Fibroblast of lung (primary cell): ENCODE measurements at regions not wholly inside any gene's neighbourhood (a gene's known extent, or its start where the extent isn't known, plus 50 kb on each side); places are given as distances from the start of the nearest gene placed in this dataset.

Experiments used
- DNase-seq, 2 donors: peaks; one replicate each; pipeline versions ENCODE4 v3.0.0 to v3.0.0-alpha.2; 2010; ENCODE audit warnings: low read depth in 2 of 2
- H2AFZ ChIP-seq: 2 replicates; pipeline ENCODE4 v1.5.1; 2012; ENCODE audit warnings: low read length, control low read depth, inconsistent platforms
- H3K27ac ChIP-seq: 2 replicates; pipeline ENCODE4 v1.5.1; 2011; ENCODE audit warnings: low read length, control low read depth; ENCODE audit not compliant: insufficient read depth
- H3K27me3 ChIP-seq: 2 replicates; pipeline ENCODE4 v1.5.1; 2011; ENCODE audit warnings: mild to moderate bottlenecking, low read length; ENCODE audit not compliant: control insufficient read depth, insufficient read depth
- H3K36me3 ChIP-seq: 2 replicates; pipeline ENCODE4 v1.5.1; 2011; ENCODE audit warnings: low read length; ENCODE audit not compliant: control insufficient read depth, insufficient read depth
- H3K4me1 ChIP-seq: 2 replicates; pipeline ENCODE4 v1.5.1; 2011; ENCODE audit warnings: low read length; ENCODE audit not compliant: control insufficient read depth, insufficient read depth; ENCODE audit errors: extremely low read depth
- H3K4me2 ChIP-seq: 2 replicates; pipeline ENCODE4 v1.5.1; 2011; ENCODE audit warnings: low read length, control low read depth; ENCODE audit not compliant: insufficient read depth; ENCODE audit errors: extremely low read depth
- H3K4me3 ChIP-seq, 4 experiments: fragments of 200-600 bp in 1 of 4; sonication (generic) in 1 of 4; replicated peaks in 1 of 4; 2 replicates each; pipeline ENCODE4 v1.5.1; 2011 to 2016; ENCODE audit warnings: low read length in 4 of 4, low read depth in 3 of 4, mild to moderate bottlenecking in 3 of 4, control low read depth in 2 of 4, inconsistent platforms in 1 of 4, mixed read lengths in 1 of 4; ENCODE audit not compliant: insufficient read depth in 1 of 4; ENCODE audit errors: control extremely low read depth in 1 of 4
- H3K79me2 ChIP-seq: 2 replicates; pipeline ENCODE4 v1.5.1; 2012; ENCODE audit warnings: mild to moderate bottlenecking, low read length, inconsistent platforms; ENCODE audit not compliant: control insufficient read depth, insufficient read depth
- H3K9ac ChIP-seq: 2 replicates; pipeline ENCODE4 v1.5.1; 2011; ENCODE audit warnings: mild to moderate bottlenecking, low read length, control low read depth; ENCODE audit not compliant: insufficient read depth
- H3K9me3 ChIP-seq: 2 replicates; pipeline ENCODE4 v1.5.1; 2012; ENCODE audit warnings: low read depth, low read length; ENCODE audit not compliant: control insufficient read depth, insufficient read depth
- H4K20me1 ChIP-seq: 2 replicates; pipeline ENCODE4 v1.5.1; 2011; ENCODE audit warnings: low read length; ENCODE audit not compliant: control insufficient read depth, insufficient read depth; ENCODE audit errors: extremely low read depth
- EZH2 ChIP-seq: IDR thresholded peaks from 2 replicates; pipeline ENCODE4 v1.5.1; 2012; ENCODE audit warnings: low read length, control low read depth, mild to moderate bottlenecking; ENCODE audit errors: missing control alignments
- TF ChIP-seq, protein P1 (sequence below), 2 donors: IDR thresholded peaks in 1 of 2; conservative IDR thresholded peaks in 1 of 2; 1 replicate in 1 of 2; 2 replicates in 1 of 2; pipeline ENCODE4 v1.5.1; 2011 to 2012; ENCODE audit warnings: low read length in 2 of 2, control low read depth in 1 of 2, inconsistent platforms in 1 of 2, low read depth in 1 of 2, mild to moderate bottlenecking in 1 of 2

DNA sequence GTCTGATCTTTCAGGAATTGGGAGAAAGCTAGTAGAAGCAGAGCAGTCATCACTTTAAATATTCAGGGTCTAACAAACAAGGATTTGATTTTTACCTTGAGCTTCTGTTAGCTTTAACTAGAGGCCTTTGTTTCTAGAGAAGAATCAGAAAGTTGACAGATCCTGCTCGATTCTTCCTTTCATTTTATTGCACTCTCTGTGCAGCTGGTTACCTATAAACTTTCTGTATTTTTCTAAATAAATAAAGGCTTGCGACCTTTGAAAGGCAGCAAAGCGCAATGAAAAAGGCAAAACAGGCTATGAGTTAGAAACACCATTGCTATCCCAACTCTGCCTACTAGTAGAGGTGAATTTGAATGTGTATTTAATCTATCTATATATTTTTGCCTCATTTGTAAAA lies 101.4 kb upstream of the NPY2R start:
- no peak for DNase-seq
- Histone ChIP-seq H3K9ac (no peak overlapping the region), H3K4me2 (no peak overlapping the region), H3K27me3 (no peaks in the 10 kb centered on the region), H2AFZ (no peak overlapping the region), H3K4me1 (no peaks in the 10 kb centered on the region), H3K9me3 (no peaks in the 10 kb centered on the region), H3K27ac (no peak overlapping the region), H3K36me3 (no peaks in the 10 kb centered on the region), H3K4me3 (no peak overlapping the region), H3K79me2 (no peaks in the 10 kb centered on the region), H4K20me1 (no peaks in the 10 kb centered on the region)
- TF ChIP-seq, protein P1, sequence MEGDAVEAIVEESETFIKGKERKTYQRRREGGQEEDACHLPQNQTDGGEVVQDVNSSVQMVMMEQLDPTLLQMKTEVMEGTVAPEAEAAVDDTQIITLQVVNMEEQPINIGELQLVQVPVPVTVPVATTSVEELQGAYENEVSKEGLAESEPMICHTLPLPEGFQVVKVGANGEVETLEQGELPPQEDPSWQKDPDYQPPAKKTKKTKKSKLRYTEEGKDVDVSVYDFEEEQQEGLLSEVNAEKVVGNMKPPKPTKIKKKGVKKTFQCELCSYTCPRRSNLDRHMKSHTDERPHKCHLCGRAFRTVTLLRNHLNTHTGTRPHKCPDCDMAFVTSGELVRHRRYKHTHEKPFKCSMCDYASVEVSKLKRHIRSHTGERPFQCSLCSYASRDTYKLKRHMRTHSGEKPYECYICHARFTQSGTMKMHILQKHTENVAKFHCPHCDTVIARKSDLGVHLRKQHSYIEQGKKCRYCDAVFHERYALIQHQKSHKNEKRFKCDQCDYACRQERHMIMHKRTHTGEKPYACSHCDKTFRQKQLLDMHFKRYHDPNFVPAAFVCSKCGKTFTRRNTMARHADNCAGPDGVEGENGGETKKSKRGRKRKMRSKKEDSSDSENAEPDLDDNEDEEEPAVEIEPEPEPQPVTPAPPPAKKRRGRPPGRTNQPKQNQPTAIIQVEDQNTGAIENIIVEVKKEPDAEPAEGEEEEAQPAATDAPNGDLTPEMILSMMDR (conservative IDR thresholded peaks at IDR 0.05 in 1 of 2, IDR thresholded peaks at IDR 0.05 in 1 of 2; ENCODE audit: low read depth in 1 of 2, low read length in 2 of 2) = no peak
- no peak for TF ChIP-seq EZH2

DNA sequence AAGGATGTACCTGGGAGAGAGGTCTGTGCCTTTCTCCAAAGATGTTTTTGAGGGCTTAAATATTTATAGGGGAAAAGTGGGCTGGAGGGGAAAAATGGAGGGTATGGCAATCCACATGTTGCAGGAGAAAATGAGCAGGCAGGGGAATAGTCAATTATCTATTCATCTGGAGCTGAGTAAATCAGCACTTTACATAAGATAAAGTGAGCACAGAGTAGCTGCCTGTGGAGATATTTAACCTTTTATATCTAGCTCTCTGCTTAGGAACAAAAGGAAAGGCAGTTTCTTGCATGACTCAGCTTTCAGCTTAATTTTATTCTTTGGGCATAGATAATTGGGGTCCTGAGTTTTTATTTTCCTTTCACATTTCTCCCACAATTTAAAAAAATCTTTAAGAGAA lies 93.6 kb upstream of the NPY2R start:
- Histone ChIP-seq H3K9ac (no peak overlapping the region), H4K20me1 (no peaks in the 10 kb centered on the region), H3K36me3 (no peaks in the 10 kb centered on the region), H3K4me2 (no peak overlapping the region), H3K27ac (no peak overlapping the region), H2AFZ (no peak overlapping the region), H3K4me1 (no peaks in the 10 kb centered on the region), H3K27me3 (no peaks in the 10 kb centered on the region), H3K4me3 (no peak overlapping the region), H3K9me3 (no peaks in the 10 kb centered on the region), H3K79me2 (no peaks in the 10 kb centered on the region)
- TF ChIP-seq EZH2 = no peak
- TF ChIP-seq, protein P1 (conservative IDR thresholded peaks at IDR 0.05 in 1 of 2, IDR thresholded peaks at IDR 0.05 in 1 of 2; ENCODE audit: low read depth in 1 of 2, low read length in 2 of 2) = no peak
- DNase-seq = no peak

DNA sequence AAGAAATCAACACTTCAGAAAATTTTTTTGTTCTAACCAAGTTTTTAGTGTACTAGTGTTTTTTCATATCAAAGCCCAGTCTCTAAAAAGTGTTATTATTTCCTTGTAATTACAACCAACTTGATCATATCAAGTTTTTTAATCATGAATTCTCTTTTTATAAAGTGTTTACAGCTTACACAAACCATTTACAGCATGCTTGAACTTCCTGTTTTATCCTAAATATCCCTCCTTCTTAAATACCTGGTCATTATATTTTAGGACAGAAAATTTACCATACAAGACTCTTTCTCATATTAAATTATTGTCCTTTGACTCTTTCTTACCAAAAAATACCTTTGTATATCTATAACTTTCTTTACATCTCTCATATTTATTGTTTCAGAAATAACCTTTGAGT lies 89.4 kb upstream of the NPY2R start:
- no peak for DNase-seq
- Histone ChIP-seq H3K9ac (no peak overlapping the region), H3K36me3 (no peaks in the 10 kb centered on the region), H3K4me3 (no peak overlapping the region), H3K4me2 (no peak overlapping the region), H3K27ac (no peak overlapping the region), H3K79me2 (no peaks in the 10 kb centered on the region), H3K4me1 (no peaks in the 10 kb centered on the region), H2AFZ (no peak overlapping the region), H4K20me1 (no peaks in the 10 kb centered on the region), H3K27me3 (no peaks in the 10 kb centered on the region), H3K9me3 (no peaks in the 10 kb centered on the region)
- TF ChIP-seq EZH2 = no peak
- TF ChIP-seq, protein P1 (conservative IDR thresholded peaks at IDR 0.05 in 1 of 2, IDR thresholded peaks at IDR 0.05 in 1 of 2; ENCODE audit: low read depth in 1 of 2, low read length in 2 of 2) = no peak
